ENCODE measurements at regions not wholly inside any gene's neighbourhood (a gene's known extent, or its start where the extent isn't known, plus 50 kb on each side); places are given as distances from the start of the nearest gene placed in this dataset.

GRCh38 chr2:12510070-12510469 lies 206.7 kb upstream of the TRIB2 start:
- no peak for TF ChIP-seq RAD21 (IDR thresholded peaks at IDR 0.05; ENCODE audit: low read depth)
- no peak for TF ChIP-seq CTCF (IDR thresholded peaks at IDR 0.05 in 2 of 3, conservative IDR thresholded peaks at IDR 0.05 in 1 of 3; ENCODE audit: borderline replicate concordance in 1 of 3, insufficient read depth in 1 of 3, low read depth in 2 of 3, low read length in 2 of 3)
- no peak for TF ChIP-seq POLR2AphosphoS5 (IDR thresholded peaks at IDR 0.05; ENCODE audit: low read depth, low read length)
- TF ChIP-seq POLR2A (IDR thresholded peaks at IDR 0.05; ENCODE audit: borderline replicate concordance, extremely low read depth, insufficient read depth, insufficient read length) = no peak
- no peak for TF ChIP-seq ZBTB33 (IDR thresholded peaks at IDR 0.05; ENCODE audit: extremely low read depth, insufficient replicate concordance, low read length)
- TF ChIP-seq MAX (IDR thresholded peaks at IDR 0.05) = no peak
- no peak for TF ChIP-seq SP1 (IDR thresholded peaks at IDR 0.05; ENCODE audit: low read depth)
- TF ChIP-seq REST (IDR thresholded peaks at IDR 0.05; ENCODE audit: low read depth) = no peak
- no peak for TF ChIP-seq SRF (IDR thresholded peaks at IDR 0.05; ENCODE audit: low read depth)
- TF ChIP-seq ELF1 (IDR thresholded peaks at IDR 0.05; ENCODE audit: borderline replicate concordance, low read depth) = no peak
- no peak for TF ChIP-seq EZH2phosphoT487 (IDR thresholded peaks at IDR 0.05; ENCODE audit: borderline replicate concordance)
- no peak for TF ChIP-seq JUND (IDR thresholded peaks at IDR 0.05)
- TF ChIP-seq CEBPB (IDR thresholded peaks at IDR 0.05; ENCODE audit: low read depth) = no peak
- TF ChIP-seq SIN3A (IDR thresholded peaks at IDR 0.05; ENCODE audit: low read depth) = no peak
